Panc1 (cell line): ENCODE measurements at regions not wholly inside any gene's neighbourhood (a gene's known extent, or its start where the extent isn't known, plus 50 kb on each side); places are given as distances from the start of the nearest gene placed in this dataset.

Experiments
- CTCF ChIP-seq: fragments of 450-650 bp; IDR thresholded peaks from 2 replicates; pipeline ENCODE4 v1.5.1; 2017; ENCODE audit warnings: mild to moderate bottlenecking
- POLR2AphosphoS5 ChIP-seq: IDR thresholded peaks from 2 replicates; pipeline ENCODE4 v1.6.1; 2012; ENCODE audit warnings: mild to moderate bottlenecking, low read depth, low read length, moderate library complexity

- TF ChIP-seq CTCF (no peak), POLR2AphosphoS5 (no peak)
These were observed 123.9 kb upstream of the GRM7 start for GRCh38 chr3:6736836-6737629.
